Nephron progenitor cell (in vitro differentiated cells): ENCODE measurements at regions not wholly inside any gene's neighbourhood (a gene's known extent, or its start where the extent isn't known, plus 50 kb on each side); places are given as distances from the start of the nearest gene placed in this dataset.
"Not testable (repeated sequence)": the region's sequence is repeated elsewhere in the genome, so short reads cannot be mapped to it uniquely, and the experiment has no call there.

ENCODE experiments used
- DNase-seq: peaks from one replicate; pipeline ENCODE4 v3.0.0; 2021
- H3K27ac Mint-ChIP-seq: 2 replicates; pipeline ENCODE4 v1.8.0; 2021; ENCODE audit warnings: mild to moderate bottlenecking, moderate library complexity, mixed read lengths
- H3K27me3 Mint-ChIP-seq: 2 replicates; pipeline ENCODE4 v1.8.0; 2021; ENCODE audit warnings: mild to moderate bottlenecking, low read depth, mixed read lengths; ENCODE audit not compliant: poor library complexity
- H3K36me3 Mint-ChIP-seq: 2 replicates; pipeline ENCODE4 v1.8.0; 2021; ENCODE audit warnings: low read depth, mixed read lengths
- H3K4me1 Mint-ChIP-seq: 2 replicates; pipeline ENCODE4 v1.8.0; 2021; ENCODE audit warnings: mixed read lengths
- H3K4me3 Mint-ChIP-seq: 2 replicates; pipeline ENCODE4 v1.8.0; 2021; ENCODE audit warnings: mild to moderate bottlenecking, moderate library complexity, mixed read lengths
- H3K9me3 Mint-ChIP-seq: 2 replicates; pipeline ENCODE4 v1.8.0; 2021; ENCODE audit warnings: mild to moderate bottlenecking, moderate library complexity, mixed read lengths
- TF ChIP-seq, protein P1 (sequence below): fragments of 200-600 bp; sonication (generic); IDR thresholded peaks from 2 replicates; pipeline ENCODE4 v1.5.0; 2021; ENCODE audit warnings: antibody characterized with exemption

DNA sequence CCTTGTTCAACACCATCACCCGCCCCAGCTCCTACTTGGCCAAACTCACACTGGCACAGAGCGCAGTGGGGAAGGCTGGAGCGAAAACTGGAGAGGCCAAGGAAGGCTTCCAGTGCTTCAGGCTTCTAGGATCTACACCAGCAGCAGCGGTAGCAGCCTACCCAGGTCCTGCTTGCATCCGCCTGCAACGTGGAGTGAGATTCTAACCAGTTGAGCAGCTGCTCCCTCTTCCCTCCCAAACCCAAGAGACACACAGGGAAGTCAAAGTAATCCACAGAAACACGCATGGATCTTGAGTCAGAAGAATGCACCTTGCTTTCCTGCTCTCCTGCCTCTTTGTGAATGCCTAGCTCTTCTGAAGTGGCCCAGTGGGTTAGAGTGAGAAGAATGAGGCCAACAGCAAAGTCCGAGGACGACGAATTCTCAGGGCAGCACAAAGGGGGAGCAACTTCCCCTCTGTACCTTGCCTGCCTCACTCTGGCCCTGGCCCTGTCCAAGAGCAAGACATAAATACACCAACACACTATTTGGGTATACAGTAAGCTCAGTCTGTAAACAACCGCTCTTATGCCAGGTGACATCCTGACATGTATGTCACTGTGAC, 95.9 kb upstream of the FOXQ1 start:
- TF ChIP-seq, protein P1, sequence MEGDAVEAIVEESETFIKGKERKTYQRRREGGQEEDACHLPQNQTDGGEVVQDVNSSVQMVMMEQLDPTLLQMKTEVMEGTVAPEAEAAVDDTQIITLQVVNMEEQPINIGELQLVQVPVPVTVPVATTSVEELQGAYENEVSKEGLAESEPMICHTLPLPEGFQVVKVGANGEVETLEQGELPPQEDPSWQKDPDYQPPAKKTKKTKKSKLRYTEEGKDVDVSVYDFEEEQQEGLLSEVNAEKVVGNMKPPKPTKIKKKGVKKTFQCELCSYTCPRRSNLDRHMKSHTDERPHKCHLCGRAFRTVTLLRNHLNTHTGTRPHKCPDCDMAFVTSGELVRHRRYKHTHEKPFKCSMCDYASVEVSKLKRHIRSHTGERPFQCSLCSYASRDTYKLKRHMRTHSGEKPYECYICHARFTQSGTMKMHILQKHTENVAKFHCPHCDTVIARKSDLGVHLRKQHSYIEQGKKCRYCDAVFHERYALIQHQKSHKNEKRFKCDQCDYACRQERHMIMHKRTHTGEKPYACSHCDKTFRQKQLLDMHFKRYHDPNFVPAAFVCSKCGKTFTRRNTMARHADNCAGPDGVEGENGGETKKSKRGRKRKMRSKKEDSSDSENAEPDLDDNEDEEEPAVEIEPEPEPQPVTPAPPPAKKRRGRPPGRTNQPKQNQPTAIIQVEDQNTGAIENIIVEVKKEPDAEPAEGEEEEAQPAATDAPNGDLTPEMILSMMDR, result no peak
- Mint-ChIP-seq H3K27ac (no peak overlapping the region), H3K4me1 (no peaks in the 10 kb centered on the region), H3K4me3 (no peak overlapping the region), H3K27me3 (peaks cover 19% of the 10 kb centered on the region), H3K36me3 (no peaks in the 10 kb centered on the region), H3K9me3 (no peaks in the 10 kb centered on the region)
- DNase-seq, result no peak

DNA sequence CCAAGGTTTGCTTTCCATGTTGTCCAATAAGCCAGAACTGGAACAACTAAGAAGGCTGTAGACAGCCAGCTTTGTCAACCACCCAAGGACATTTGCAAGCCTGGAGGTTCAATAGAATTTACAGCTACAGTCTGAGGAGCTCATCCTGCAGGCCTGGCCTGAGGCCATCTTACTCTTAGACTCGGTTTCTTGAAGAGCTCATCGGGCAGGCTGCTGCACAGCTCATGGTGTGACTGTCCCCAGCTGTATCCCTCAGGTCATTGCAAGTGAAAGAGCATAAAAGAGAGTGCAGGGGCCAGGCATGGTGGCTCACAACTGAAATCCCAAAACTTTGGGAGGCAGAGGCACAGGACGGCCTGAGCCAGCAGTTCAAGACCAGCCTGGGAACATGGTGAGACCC, 96.9 kb upstream of the FOXQ1 start:
- Mint-ChIP-seq H3K36me3 (no peaks in the 10 kb centered on the region), H3K4me3 (no peak overlapping the region), H3K27me3 (peaks cover 19% of the 10 kb centered on the region), H3K4me1 (no peaks in the 10 kb centered on the region), H3K9me3 (no peaks in the 10 kb centered on the region), H3K27ac (no peak overlapping the region)
- TF ChIP-seq, protein P1, result no peak
- DNase-seq, result no peak

DNA sequence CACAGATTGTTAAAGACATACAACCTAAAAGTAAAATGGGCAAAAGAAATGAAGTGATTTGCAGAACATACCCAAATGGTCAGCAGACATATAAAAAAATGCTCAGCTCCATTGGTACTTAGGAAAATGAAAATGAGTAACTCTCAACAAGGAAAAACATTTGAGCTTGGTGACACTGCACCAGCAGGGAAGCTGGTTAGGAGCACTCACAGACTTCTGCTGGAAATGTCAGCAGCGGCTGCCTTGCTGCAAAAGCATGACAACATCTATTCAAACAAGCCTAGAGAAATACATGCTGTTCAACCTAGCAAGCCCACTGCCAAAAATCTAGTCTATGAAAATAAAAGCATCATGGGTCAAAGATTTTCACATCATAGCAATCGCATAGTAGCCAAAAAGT, 99.0 kb upstream of the FOXQ1 start:
- TF ChIP-seq, protein P1, result no peak
- Mint-ChIP-seq H3K27ac (no peak overlapping the region), H3K36me3 (no peaks in the 10 kb centered on the region), H3K9me3 (no peaks in the 10 kb centered on the region), H3K4me1 (no peaks in the 10 kb centered on the region), H3K27me3 (peaks cover 16% of the 10 kb centered on the region), H3K4me3 (no peak overlapping the region)
- no peak for DNase-seq

DNA sequence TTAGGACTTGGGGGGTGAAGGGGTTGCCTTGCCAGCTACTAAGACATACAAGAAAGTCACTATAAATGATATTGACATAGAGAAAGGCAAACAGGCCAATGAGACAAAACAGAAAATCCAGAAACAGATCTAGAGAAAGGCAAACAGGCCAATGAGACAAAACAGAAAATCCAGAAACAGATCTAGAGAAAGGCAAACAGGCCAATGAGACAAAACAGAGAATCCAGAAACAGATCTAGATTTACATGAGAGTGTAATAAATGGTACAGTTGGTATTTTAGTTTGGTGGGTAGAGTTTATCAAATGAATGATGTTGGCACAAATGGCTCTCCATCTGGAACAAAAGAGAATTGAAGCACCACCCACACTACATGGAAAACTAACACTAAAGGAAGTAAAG, 99.8 kb upstream of the FOXQ1 start:
- DNase-seq, H3K9me3 Mint-ChIP-seq, H3K36me3 Mint-ChIP-seq, H3K27ac Mint-ChIP-seq, H3K4me3 Mint-ChIP-seq, H3K4me1 Mint-ChIP-seq: not testable (repeated sequence)
- H3K27me3 Mint-ChIP-seq, result peaks cover 18% of the 10 kb centered on the region

DNA sequence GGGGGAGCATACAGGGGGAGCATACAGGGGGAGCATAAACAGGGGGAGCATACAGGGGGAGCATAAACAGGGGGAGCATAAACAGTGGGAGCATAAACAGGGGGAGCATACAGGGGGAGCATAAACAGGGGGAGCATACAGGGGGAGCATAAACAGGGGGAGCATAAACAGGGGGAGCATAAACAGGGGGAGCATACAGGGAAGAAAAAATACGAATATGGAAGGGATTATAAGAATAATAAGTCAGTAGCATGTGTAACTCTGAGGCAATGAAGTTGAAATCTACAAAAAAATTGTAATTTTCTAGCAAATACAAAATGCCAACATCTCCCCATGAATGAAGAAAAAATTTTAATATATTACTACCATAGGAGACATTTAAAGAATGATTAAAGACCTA, 101.3 kb upstream of the FOXQ1 start:
- H3K4me3 Mint-ChIP-seq, H3K4me1 Mint-ChIP-seq, H3K9me3 Mint-ChIP-seq, DNase-seq, H3K36me3 Mint-ChIP-seq, H3K27ac Mint-ChIP-seq: not testable (repeated sequence)
- H3K27me3 Mint-ChIP-seq, result peaks cover 18% of the 10 kb centered on the region

DNA sequence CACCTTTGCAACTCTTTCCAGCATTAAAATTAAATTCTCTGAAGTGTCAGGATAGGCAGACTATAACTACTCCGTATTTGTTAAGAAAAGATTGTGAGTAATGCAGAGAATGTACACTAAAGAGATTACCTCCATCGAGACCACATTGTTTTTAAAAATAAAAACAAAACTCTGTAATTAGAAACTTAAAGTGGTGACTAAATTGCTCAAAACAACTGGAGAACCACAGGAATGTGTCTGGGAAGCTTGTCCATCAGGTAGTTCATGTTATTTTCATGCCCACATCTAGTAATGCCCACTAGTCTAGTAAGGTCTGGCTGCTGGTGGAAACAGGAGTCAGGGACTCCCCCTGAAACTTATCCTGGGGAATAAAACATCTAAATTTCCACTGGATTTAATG, 103.0 kb upstream of the FOXQ1 start:
- Mint-ChIP-seq H3K27me3 (peaks cover 15% of the 10 kb centered on the region), H3K9me3 (no peaks in the 10 kb centered on the region), H3K27ac (no peak overlapping the region), H3K4me1 (no peaks in the 10 kb centered on the region), H3K4me3 (no peak overlapping the region), H3K36me3 (no peaks in the 10 kb centered on the region)
- TF ChIP-seq, protein P1, result no peak
- DNase-seq, result no peak

DNA sequence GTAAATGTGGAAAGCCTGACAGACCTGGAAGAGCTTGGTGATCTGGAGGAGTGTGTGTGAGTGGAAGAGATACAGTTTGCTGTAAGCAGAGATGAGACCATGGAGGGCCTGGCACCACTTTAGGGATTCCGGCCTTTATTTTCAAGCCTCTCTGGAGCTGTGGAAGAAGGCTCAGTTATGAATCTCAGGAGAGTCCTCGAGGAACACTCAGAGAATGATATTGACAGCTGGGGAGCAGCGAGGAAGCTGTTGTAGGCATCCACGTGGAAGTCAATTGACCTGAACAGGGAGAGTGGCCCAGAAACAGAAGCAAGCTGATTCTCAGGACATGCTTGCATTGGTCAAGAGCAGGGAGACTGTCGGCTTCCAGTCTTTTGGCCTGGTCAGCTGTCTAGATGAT, 108.4 kb upstream of the FOXQ1 start:
- no peak for DNase-seq
- H3K27ac Mint-ChIP-seq, result peak overlapping the region; percentile 53
- H3K4me1 Mint-ChIP-seq, result peaks cover 11% of the 10 kb centered on the region
- peaks cover 14% of the 10 kb centered on the region for H3K27me3 Mint-ChIP-seq
- H3K4me3 Mint-ChIP-seq, result no peak overlapping the region
- H3K9me3 Mint-ChIP-seq, result no peaks in the 10 kb centered on the region
- TF ChIP-seq, protein P1, result no peak
- no peaks in the 10 kb centered on the region for H3K36me3 Mint-ChIP-seq
